ENCODE measurements at regions not wholly inside any gene's neighbourhood (a gene's known extent, or its start where the extent isn't known, plus 50 kb on each side); places are given as distances from the start of the nearest gene placed in this dataset.
"Not testable (repeated sequence)": the region's sequence is repeated elsewhere in the genome, so short reads cannot be mapped to it uniquely, and the experiment has no call there.

GRCh38 chr22:33971561-33971961 is 51.3 kb upstream of the LARGE1 start:
- DNase-seq (ENCODE audit: low read depth in 3 of 3, low spot score in 2 of 3) = no peak

DNA sequence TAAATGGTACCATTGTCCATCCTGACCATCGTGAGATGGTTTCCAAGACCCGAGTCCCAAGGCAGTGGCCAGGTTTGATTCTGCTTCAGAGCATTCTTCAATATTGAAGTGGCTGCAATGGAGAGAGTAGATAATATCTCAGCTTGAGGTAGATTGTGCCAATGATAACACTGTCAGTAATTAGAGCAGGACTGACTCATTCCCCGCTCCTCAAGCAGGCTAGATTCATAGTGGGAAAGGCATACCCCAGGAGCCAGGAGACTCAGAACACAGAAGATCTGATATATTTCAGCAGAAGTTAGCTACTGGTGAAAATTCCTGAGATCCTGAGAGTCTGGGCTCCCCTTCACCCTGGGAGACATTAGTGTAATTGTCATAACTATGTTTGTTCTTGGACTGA is 55.6 kb upstream of the LARGE1 start:
- no peak for DNase-seq (ENCODE audit: low read depth in 3 of 3, low spot score in 2 of 3)

DNA sequence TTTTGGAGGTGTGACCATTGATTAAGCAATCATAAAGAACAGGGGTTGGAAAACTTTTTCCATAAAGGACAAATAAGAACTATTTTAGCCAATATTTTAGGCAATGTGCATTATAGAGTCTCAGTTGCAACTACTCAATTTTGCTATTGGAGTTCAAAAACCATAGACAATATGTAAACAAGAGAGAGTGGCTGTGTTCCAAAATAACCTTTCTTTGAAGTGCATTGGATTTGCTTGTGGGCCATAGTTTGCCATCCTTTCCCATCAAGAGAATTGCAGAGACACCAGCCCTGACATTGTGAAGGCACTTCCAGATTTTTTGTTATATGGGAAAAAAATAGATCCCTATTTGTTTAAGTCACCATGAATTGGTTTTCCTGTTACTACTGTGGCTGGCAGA is 63.3 kb upstream of the LARGE1 start:
- no peak for DNase-seq (ENCODE audit: low read depth in 3 of 3, low spot score in 2 of 3)

GRCh38 chr22:33984211-33984610 is 63.9 kb upstream of the LARGE1 start:
- DNase-seq (ENCODE audit: low read depth in 3 of 3, low spot score in 2 of 3) = no peak

DNA sequence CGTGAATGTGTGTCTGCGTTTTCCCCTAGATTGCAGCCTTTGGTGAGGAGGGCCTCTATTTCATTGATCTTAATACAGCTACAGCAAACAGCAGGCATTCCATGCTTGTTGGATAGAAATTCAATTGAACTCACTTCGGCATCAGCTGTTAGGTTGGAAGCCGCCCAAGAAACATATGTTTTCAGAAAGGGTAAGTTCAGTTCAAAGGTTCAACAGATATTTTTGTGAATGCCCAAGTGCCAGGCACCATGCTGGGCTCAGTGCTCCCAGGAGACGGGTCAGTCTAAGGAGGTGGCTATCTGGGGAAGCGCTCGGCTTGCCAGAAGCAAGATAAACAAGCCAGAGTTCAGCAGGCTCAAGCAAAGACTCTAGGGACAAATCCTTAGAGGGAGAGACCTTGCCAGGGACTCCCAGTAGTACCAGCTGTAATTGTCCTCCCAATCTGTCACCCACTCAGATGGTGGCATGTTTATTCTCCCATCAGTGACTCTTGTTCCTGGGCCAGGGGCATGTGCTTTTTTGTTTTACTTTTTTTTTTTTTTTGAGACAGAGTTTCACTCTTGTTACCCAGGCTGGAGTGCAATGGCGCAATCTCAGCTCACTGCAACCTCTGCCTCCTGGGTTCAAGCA is 64.5 kb upstream of the LARGE1 start:
- no peak for DNase-seq (ENCODE audit: low read depth in 3 of 3, low spot score in 2 of 3)

GRCh38 chr22:33985506-33985905 is 65.2 kb upstream of the LARGE1 start:
- DNase-seq (ENCODE audit: low read depth in 3 of 3, low spot score in 2 of 3) = no peak

DNA sequence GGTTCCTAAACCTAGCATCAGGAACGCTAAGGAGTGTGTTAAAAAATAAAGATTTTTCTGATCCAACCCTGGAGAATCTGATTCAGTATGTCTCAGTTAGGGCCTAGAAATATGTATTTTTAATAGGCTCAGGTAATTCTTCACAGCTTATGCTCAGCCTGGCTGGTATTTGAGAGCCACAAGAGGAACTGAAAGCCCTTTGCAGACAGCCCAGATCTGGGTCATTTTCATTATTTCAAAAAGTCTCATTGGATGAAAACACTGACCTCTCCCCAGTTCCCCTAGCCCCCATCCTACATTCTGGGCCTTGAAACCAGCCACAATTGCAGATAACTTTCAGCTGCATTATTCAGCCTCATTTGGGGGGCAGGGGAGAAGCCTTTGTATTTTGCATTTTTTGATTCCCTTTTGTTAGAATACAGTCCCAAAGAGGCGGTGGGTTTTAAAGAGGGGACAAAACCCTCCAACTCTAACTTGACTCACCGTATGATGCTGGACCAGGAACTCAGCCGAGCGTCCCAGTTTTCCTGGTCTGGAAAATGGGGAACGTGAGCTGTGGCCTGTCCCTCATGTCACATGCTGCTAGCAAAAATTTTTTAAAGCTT is 66.0 kb upstream of the LARGE1 start:
- DNase-seq (ENCODE audit: low read depth in 3 of 3, low spot score in 2 of 3) = no peak

DNA sequence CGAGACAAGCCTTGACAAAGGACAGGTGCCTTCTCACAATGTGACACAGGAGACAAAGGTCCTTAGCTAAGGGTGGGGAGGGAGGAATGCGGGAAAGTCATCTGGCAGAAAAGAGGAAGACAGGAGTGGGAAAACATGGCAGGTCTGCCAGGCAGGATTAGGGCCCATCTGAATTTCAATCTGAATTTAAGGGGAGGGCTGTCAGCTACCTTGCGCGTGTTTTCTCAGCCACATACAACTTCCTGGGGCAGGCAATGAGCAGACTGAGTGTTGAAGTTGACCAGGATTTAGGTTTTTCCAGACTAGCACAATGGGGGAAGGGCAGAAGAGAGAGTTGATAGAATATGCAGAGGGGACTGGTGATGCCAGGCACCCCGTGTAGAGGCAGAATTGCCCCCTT is 66.7 kb upstream of the LARGE1 start:
- DNase-seq (ENCODE audit: low read depth in 3 of 3, low spot score in 2 of 3) = no peak

GRCh38 chr22:33989263-33989662 is 69.0 kb upstream of the LARGE1 start:
- DNase-seq (ENCODE audit: low read depth in 3 of 3, low spot score in 2 of 3) = not testable (repeated sequence)

GRCh38 chr22:33991620-33992019 is 71.3 kb upstream of the LARGE1 start:
- DNase-seq (ENCODE audit: low read depth in 3 of 3, low spot score in 2 of 3) = no peak

- DNase-seq (ENCODE audit: low read depth in 3 of 3, low spot score in 2 of 3) = no peak
Observed at GRCh38 chr22:33996824-33997223, 76.5 kb upstream of the LARGE1 start.

DNA sequence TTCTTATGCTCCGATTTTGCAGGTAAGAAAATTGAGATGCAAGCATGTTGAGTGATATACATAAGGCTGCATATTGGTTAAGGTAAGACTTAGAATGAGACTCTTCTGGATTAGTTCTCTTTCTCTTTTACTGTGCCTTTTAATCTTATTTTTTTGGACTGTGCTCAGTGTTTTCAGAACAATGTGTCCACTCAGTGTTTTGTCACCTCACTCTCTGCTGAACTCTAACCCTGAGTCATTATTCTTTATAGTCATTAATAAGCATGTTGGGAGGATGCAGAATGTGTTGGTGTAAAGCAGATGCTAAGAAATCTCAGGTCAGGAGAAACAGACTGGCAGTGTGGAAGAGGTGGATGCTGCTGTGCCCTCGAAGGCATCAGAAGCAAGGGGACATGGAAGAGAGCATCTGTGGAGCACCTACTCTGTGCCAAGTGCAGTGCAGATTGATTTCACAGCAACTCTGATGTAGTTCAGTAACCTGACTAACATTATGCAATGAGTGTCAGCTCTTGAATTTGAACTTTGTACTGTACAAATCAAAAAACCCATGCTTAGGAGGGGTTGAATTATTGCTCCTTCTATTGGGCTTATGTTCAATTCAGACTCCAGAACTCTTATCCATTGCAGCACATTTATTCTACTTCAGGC is 80.7 kb upstream of the LARGE1 start:
- no peak for DNase-seq (ENCODE audit: low read depth in 3 of 3, low spot score in 2 of 3)

GRCh38 chr22:34001701-34002466 is 81.6 kb upstream of the LARGE1 start:
- no peak for DNase-seq (ENCODE audit: low read depth in 3 of 3, low spot score in 2 of 3)

GRCh38 chr22:34004058-34004457 is 83.8 kb upstream of the LARGE1 start:
- no peak for DNase-seq (ENCODE audit: low read depth in 3 of 3, low spot score in 2 of 3)

GRCh38 chr22:34010259-34010658 is 90.0 kb upstream of the LARGE1 start:
- no peak for DNase-seq (ENCODE audit: low read depth in 3 of 3, low spot score in 2 of 3)

DNA sequence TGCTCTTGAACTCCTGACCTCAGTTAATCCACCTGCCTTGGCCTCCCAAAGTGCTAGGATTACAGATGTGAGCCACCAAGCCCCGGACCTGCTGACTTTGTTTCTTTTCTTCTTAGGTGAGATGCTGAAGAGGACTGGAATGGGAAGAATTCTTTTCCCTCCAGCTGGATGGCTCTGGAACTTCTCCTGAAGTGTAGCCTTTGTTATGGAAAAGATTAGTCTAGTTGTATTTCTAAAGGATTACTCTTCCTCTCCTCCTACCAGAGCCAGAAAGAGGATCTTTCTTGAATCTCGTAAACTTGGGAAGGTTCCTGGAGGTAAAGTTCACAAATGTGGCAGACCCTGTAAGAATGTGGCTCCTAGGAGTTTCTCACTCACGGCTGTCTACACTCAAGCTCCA is 95.4 kb upstream of the LARGE1 start:
- no peak for DNase-seq (ENCODE audit: low read depth in 3 of 3, low spot score in 2 of 3)

DNA sequence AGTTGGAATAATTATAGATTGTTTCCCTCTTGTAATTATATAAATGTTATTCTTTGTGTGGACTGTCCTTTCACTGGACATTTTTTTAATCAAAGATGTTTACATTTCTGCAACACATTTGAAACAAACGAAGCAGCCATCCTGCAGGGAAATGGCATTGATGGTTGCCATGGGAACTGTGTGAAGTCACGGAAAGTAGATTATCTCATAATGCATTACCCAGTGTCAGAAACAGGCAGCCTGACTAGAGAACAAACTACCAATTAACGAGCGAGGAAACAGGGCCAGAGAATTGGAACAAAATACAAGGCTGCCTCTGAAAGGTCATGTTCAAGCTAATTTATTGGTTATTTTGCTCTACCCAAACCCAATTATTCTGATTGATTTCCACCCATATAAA is 96.9 kb upstream of the LARGE1 start:
- no peak for DNase-seq (ENCODE audit: low read depth in 3 of 3, low spot score in 2 of 3)

GRCh38 chr22:34019190-34019845 is 99.0 kb upstream of the LARGE1 start:
- no peak for DNase-seq (ENCODE audit: low read depth in 3 of 3, low spot score in 2 of 3)

DNA sequence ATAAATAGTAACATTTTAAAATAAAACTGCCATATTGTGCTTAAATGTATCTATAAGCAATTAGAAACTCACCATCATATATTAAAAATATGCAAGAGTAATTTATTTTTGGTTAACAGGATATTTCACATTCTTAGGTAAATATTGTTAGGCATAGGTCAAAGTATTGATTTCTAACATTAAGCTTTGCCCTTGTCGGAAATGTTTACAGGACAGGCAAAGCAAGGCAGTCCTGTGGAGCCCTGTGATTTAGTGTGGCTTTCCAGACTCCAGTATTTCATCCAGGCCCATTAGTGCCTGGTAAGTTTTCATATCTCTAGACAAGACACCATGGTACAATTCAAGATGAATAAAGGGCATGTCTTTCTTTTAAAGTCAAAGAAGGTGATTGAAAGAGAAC is 114.9 kb upstream of the LARGE1 start:
- no peak for DNase-seq (ENCODE audit: low read depth in 3 of 3, low spot score in 2 of 3)

GRCh38 chr22:34036931-34037330 is 116.7 kb upstream of the LARGE1 start:
- DNase-seq (ENCODE audit: low read depth in 3 of 3, low spot score in 2 of 3) = peak in 2 of 3 donors; percentile 30 to 42

Data from right renal cortex interstitium (tissue), 3 donors.